ENCODE measurements at regions not wholly inside any gene's neighbourhood (a gene's known extent, or its start where the extent isn't known, plus 50 kb on each side); places are given as distances from the start of the nearest gene placed in this dataset.

- no peak overlapping the region for H3K27ac ChIP-seq
- no peaks in the 10 kb centered on the region for H3K27me3 ChIP-seq (ENCODE audit: low read depth)
- TF ChIP-seq CTCF (IDR thresholded peaks at IDR 0.05) = no peak
- H3K4me1 ChIP-seq = no peaks in the 10 kb centered on the region
- no peaks in the 10 kb centered on the region for H3K36me3 ChIP-seq
- no peak for DNase-seq
- no peaks in the 10 kb centered on the region for H3K9me3 ChIP-seq
- intact Hi-C loops (cut with DNase I) = no loop called here
- no peak for ATAC-seq
- no peak overlapping the region for H3K4me3 ChIP-seq
Observed at GRCh38 chr7:93048136-93048930, 69.4 kb downstream of the SAMD9 start.

- Histone ChIP-seq H3K4me1 (no peaks in the 10 kb centered on the region), H3K4me3 (no peak overlapping the region), H3K27ac (no peak overlapping the region), H3K27me3 (ENCODE audit: low read depth) (no peaks in the 10 kb centered on the region), H3K9me3 (no peaks in the 10 kb centered on the region), H3K36me3 (no peaks in the 10 kb centered on the region)
- intact Hi-C loops (cut with DNase I) = no loop called here
- ATAC-seq = no peak
- no peak for DNase-seq
- no peak for TF ChIP-seq CTCF (IDR thresholded peaks at IDR 0.05)
Observed at GRCh38 chr7:93047514-93048099, 70.2 kb downstream of the SAMD9 start.

GRCh38 chr7:93046641-93047040 is 71.1 kb downstream of the SAMD9 start:
- intact Hi-C loops (cut with DNase I) = no loop called here
- ATAC-seq = no peak
- TF ChIP-seq CTCF (IDR thresholded peaks at IDR 0.05) = no peak

GRCh38 chr7:93044147-93044810 is 73.5 kb downstream of the SAMD9 start:
- no peak for TF ChIP-seq CTCF (IDR thresholded peaks at IDR 0.05)
- H3K4me1 ChIP-seq = no peaks in the 10 kb centered on the region
- DNase-seq (no peak), ATAC-seq (no peak)
- intact Hi-C loops (cut with DNase I) = no loop called here
- no peaks in the 10 kb centered on the region for H3K27me3 ChIP-seq (ENCODE audit: low read depth)
- no peaks in the 10 kb centered on the region for H3K9me3 ChIP-seq
- H3K27ac ChIP-seq = no peak overlapping the region
- H3K4me3 ChIP-seq = no peak overlapping the region
- no peaks in the 10 kb centered on the region for H3K36me3 ChIP-seq

More at GRCh38 chr7:93046641-93047040, 71.1 kb downstream of the SAMD9 start:
- no peak for DNase-seq
- Histone ChIP-seq H3K4me1 (no peaks in the 10 kb centered on the region), H3K9me3 (no peaks in the 10 kb centered on the region), H3K27me3 (ENCODE audit: low read depth) (no peaks in the 10 kb centered on the region), H3K4me3 (no peak overlapping the region), H3K36me3 (no peaks in the 10 kb centered on the region), H3K27ac (no peak overlapping the region)

GRCh38 chr7:93043385-93043985 is 74.3 kb downstream of the SAMD9 start:
- intact Hi-C loops (cut with DNase I) = no loop called here
- no peak for TF ChIP-seq CTCF (IDR thresholded peaks at IDR 0.05)
- ATAC-seq = peak; percentile 21 to 37
- no peaks in the 10 kb centered on the region for H3K36me3 ChIP-seq
- no peak overlapping the region for H3K27ac ChIP-seq
- no peak for DNase-seq
- H3K27me3 ChIP-seq (ENCODE audit: low read depth) = no peaks in the 10 kb centered on the region
- peak overlapping the region; percentile 30 for H3K4me3 ChIP-seq
- H3K9me3 ChIP-seq = no peaks in the 10 kb centered on the region
- no peaks in the 10 kb centered on the region for H3K4me1 ChIP-seq
